Colonic mucosa (tissue), 4 donors: ENCODE measurements at regions not wholly inside any gene's neighbourhood (a gene's known extent, or its start where the extent isn't known, plus 50 kb on each side); places are given as distances from the start of the nearest gene placed in this dataset.
A peak's percentile ranks its signal among the peaks of the same experiment; 100 is the strongest.
"Not testable (repeated sequence)": the region's sequence is repeated elsewhere in the genome, so short reads cannot be mapped to it uniquely, and the experiment has no call there.

ENCODE experiments used
- DNase-seq: peaks from one replicate; pipeline ENCODE4 v3.0.0-alpha.2; 2020
- H3K27ac ChIP-seq: fragments of 200-600 bp; one replicate; pipeline ENCODE4 v1.8.0; 2021
- H3K27me3 ChIP-seq: fragments of 200-600 bp; one replicate; pipeline ENCODE4 v1.8.0; 2021
- H3K36me3 ChIP-seq: fragments of 200-600 bp; one replicate; pipeline ENCODE4 v1.8.0; 2021
- H3K4me1 ChIP-seq: fragments of 200-600 bp; one replicate; pipeline ENCODE4 v1.8.0; 2021; ENCODE audit warnings: mild to moderate bottlenecking
- H3K4me3 ChIP-seq: fragments of 200-600 bp; one replicate; pipeline ENCODE4 v1.8.0; 2021
- H3K9ac ChIP-seq, 2 donors: one replicate each; pipeline ENCODE4 v1.7.0; 2013; ENCODE audit warnings: control low read depth in 2 of 2, low read depth in 2 of 2, low read length in 2 of 2
- H3K9me3 ChIP-seq: fragments of 200-600 bp; one replicate; pipeline ENCODE4 v1.8.0; 2021
- intact Hi-C: fragments of 100-400 bp; cut with DNase I; formaldehyde crosslinking; loops from one replicate; pipeline ENCODE4 v1.14.1; 2022
- donor health status: healthy.
- donor health status: DM: no; HTN: no; CAD: no.
- donor health status: DM: no; HTN: no; CAD: no.

GRCh38 chr1:224011153-224011552 lies 102.8 kb upstream of the FBXO28 start:
- H3K9me3 ChIP-seq, H3K36me3 ChIP-seq, H3K27ac ChIP-seq, H3K27me3 ChIP-seq, H3K9ac ChIP-seq, intact Hi-C loops, H3K4me1 ChIP-seq, H3K4me3 ChIP-seq, DNase-seq: not testable (repeated sequence)

- H3K4me3 ChIP-seq, H3K9ac ChIP-seq, DNase-seq, H3K9me3 ChIP-seq, H3K36me3 ChIP-seq, H3K4me1 ChIP-seq, intact Hi-C loops, H3K27me3 ChIP-seq, H3K27ac ChIP-seq: not testable (repeated sequence)
These were observed 107.9 kb upstream of the FBXO28 start for GRCh38 chr1:224005973-224006372.

GRCh38 chr1:224004552-224005315 lies 109.2 kb upstream of the FBXO28 start:
- H3K4me1 ChIP-seq, H3K9ac ChIP-seq, H3K27me3 ChIP-seq, H3K4me3 ChIP-seq, H3K27ac ChIP-seq, H3K36me3 ChIP-seq, intact Hi-C loops, H3K9me3 ChIP-seq: not testable (repeated sequence)
- peak; percentile 31 for DNase-seq

GRCh38 chr1:224003896-224004295 lies 110.0 kb upstream of the FBXO28 start:
- H3K27ac ChIP-seq, H3K4me3 ChIP-seq, H3K27me3 ChIP-seq, intact Hi-C loops, DNase-seq, H3K4me1 ChIP-seq, H3K36me3 ChIP-seq, H3K9me3 ChIP-seq, H3K9ac ChIP-seq: not testable (repeated sequence)

- H3K9me3 ChIP-seq, H3K36me3 ChIP-seq, H3K4me1 ChIP-seq, intact Hi-C loops, H3K27ac ChIP-seq, H3K27me3 ChIP-seq, H3K4me3 ChIP-seq, H3K9ac ChIP-seq, DNase-seq: not testable (repeated sequence)
These were observed 112.2 kb upstream of the FBXO28 start for GRCh38 chr1:224001757-224002156.

GRCh38 chr1:223999761-224000160 lies 114.2 kb upstream of the FBXO28 start:
- H3K9me3 ChIP-seq, H3K27me3 ChIP-seq, H3K9ac ChIP-seq, H3K27ac ChIP-seq, H3K4me1 ChIP-seq, H3K36me3 ChIP-seq, intact Hi-C loops, DNase-seq, H3K4me3 ChIP-seq: not testable (repeated sequence)

- H3K27me3 ChIP-seq, H3K9me3 ChIP-seq, H3K4me3 ChIP-seq, H3K9ac ChIP-seq, DNase-seq, H3K27ac ChIP-seq, intact Hi-C loops, H3K36me3 ChIP-seq, H3K4me1 ChIP-seq: not testable (repeated sequence)
These were observed 115.0 kb upstream of the FBXO28 start for GRCh38 chr1:223998676-223999455.

- intact Hi-C loops, H3K4me1 ChIP-seq, H3K27ac ChIP-seq, DNase-seq, H3K27me3 ChIP-seq, H3K4me3 ChIP-seq, H3K9ac ChIP-seq, H3K36me3 ChIP-seq, H3K9me3 ChIP-seq: not testable (repeated sequence)
These were observed 117.5 kb upstream of the FBXO28 start for GRCh38 chr1:223996376-223996775.

- H3K9ac ChIP-seq = peak overlapping the region in 1 of 2 donors; percentile 63
- intact Hi-C loops, H3K27me3 ChIP-seq, H3K36me3 ChIP-seq, H3K4me1 ChIP-seq, H3K9me3 ChIP-seq: not testable (repeated sequence)
- DNase-seq = peak; percentile 100
- H3K4me3 ChIP-seq = peak overlapping the region; percentile 66
- peak overlapping the region; percentile 91 for H3K27ac ChIP-seq
These were observed 121.3 kb upstream of the FBXO28 start for GRCh38 chr1:223992456-223993246.

- DNase-seq, H3K36me3 ChIP-seq, intact Hi-C loops, H3K9me3 ChIP-seq, H3K27me3 ChIP-seq, H3K9ac ChIP-seq, H3K4me3 ChIP-seq, H3K4me1 ChIP-seq, H3K27ac ChIP-seq: not testable (repeated sequence)
These were observed 122.5 kb upstream of the FBXO28 start for GRCh38 chr1:223991297-223991857.

GRCh38 chr1:223961985-223962384 lies 116.2 kb upstream of the TP53BP2 start:
- H3K9ac ChIP-seq, intact Hi-C loops, H3K9me3 ChIP-seq, H3K4me1 ChIP-seq, DNase-seq, H3K27ac ChIP-seq, H3K27me3 ChIP-seq, H3K36me3 ChIP-seq, H3K4me3 ChIP-seq: not testable (repeated sequence)

- H3K9me3 ChIP-seq, H3K4me3 ChIP-seq, H3K27me3 ChIP-seq, intact Hi-C loops, H3K36me3 ChIP-seq, H3K27ac ChIP-seq, H3K4me1 ChIP-seq, DNase-seq, H3K9ac ChIP-seq: not testable (repeated sequence)
These were observed 107.1 kb upstream of the TP53BP2 start for GRCh38 chr1:223952801-223953200.

GRCh38 chr1:223951551-223951950 lies 105.8 kb upstream of the TP53BP2 start:
- DNase-seq, H3K27me3 ChIP-seq, H3K9ac ChIP-seq, H3K36me3 ChIP-seq, H3K4me3 ChIP-seq, H3K9me3 ChIP-seq, H3K27ac ChIP-seq, intact Hi-C loops, H3K4me1 ChIP-seq: not testable (repeated sequence)
